ENCODE measurements at regions not wholly inside any gene's neighbourhood (a gene's known extent, or its start where the extent isn't known, plus 50 kb on each side); places are given as distances from the start of the nearest gene placed in this dataset.

DNA sequence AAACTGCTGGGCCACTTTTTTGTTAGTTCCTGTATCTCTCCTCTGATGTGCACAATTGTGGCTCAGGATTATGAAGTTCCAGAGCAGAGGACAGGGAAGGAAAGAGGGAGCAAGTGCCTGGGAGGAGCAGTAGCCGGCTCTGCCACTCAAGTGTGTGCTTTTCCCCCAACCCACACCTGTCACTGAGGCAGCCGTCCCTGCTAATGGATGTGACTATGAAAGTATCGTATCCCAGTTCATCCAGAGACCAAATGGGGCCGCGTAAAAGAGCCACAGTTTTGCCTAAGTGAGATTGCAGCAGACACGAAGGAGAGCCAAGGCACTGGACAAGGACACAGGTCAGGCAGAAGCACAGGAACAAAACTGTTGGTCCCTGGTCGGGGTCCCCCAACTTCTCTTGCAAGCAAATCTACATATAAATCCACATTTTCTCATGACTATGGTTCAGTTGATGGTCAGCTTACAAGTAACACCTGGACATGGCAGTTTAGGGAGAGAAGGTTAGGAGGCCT lies 204.7 kb downstream of the RHOU start:
- Histone ChIP-seq H3K4me2 (replicated peaks; ENCODE audit: extremely low read depth, low read length, poor library complexity, severe bottlenecking) (no peak overlapping the region), H3K79me2 (ENCODE audit: insufficient read depth, low read length) (peaks cover 12% of the 10 kb centered on the region), H3K36me3 (replicated peaks in 1 of 2; ENCODE audit: control insufficient read depth in 1 of 2, insufficient read depth in 2 of 2, low read length in 2 of 2) (no peaks in the 10 kb centered on the region), H3K4me3 (replicated peaks in 1 of 3; ENCODE audit: low read depth in 2 of 3, low read length in 3 of 3) (no peak overlapping the region), H3K27me3 (ENCODE audit: control insufficient read depth in 2 of 2, insufficient read depth in 2 of 2, low read length in 2 of 2) (no peaks in the 10 kb centered on the region), H3K9ac (ENCODE audit: insufficient read depth, low read length, poor library complexity, severe bottlenecking) (no peak overlapping the region), H4K20me1 (ENCODE audit: insufficient read depth, low read length) (no peaks in the 10 kb centered on the region), H3K9me3 (replicated peaks in 1 of 2; ENCODE audit: control insufficient read depth in 1 of 2, insufficient read depth in 1 of 2, low read length in 2 of 2) (no peaks in the 10 kb centered on the region), H2AFZ (ENCODE audit: insufficient read depth, low read depth, low read length, poor library complexity, severe bottlenecking) (no peak overlapping the region), H3K4me1 (ENCODE audit: control insufficient read depth in 1 of 2, insufficient read depth in 2 of 2, low read length in 2 of 2) (peaks cover 90 to 95% of the 10 kb centered on the region in 2 donors), H3K27ac (ENCODE audit: low read depth in 1 of 2, low read length in 2 of 2) (peak overlapping the region in 1 of 2 donors; percentile 80)
- Mint-ChIP-seq H3K27ac (peak overlapping the region; percentile 36 to 89 (median 86)), H3K4me3 (no peak overlapping the region), H3K36me3 (peaks cover 0 to 7% of the 10 kb centered on the region in 2 donors), H3K27me3 (ENCODE audit: low read depth in 3 of 3) (peaks cover 0 to 2% (median 0%) of the 10 kb centered on the region in 3 donors), H3K4me1 (peaks cover 96% of the 10 kb centered on the region), H3K9me3 (no peaks in the 10 kb centered on the region)
- TF ChIP-seq, protein P1, sequence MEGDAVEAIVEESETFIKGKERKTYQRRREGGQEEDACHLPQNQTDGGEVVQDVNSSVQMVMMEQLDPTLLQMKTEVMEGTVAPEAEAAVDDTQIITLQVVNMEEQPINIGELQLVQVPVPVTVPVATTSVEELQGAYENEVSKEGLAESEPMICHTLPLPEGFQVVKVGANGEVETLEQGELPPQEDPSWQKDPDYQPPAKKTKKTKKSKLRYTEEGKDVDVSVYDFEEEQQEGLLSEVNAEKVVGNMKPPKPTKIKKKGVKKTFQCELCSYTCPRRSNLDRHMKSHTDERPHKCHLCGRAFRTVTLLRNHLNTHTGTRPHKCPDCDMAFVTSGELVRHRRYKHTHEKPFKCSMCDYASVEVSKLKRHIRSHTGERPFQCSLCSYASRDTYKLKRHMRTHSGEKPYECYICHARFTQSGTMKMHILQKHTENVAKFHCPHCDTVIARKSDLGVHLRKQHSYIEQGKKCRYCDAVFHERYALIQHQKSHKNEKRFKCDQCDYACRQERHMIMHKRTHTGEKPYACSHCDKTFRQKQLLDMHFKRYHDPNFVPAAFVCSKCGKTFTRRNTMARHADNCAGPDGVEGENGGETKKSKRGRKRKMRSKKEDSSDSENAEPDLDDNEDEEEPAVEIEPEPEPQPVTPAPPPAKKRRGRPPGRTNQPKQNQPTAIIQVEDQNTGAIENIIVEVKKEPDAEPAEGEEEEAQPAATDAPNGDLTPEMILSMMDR (IDR thresholded peaks at IDR 0.05), result no peak
- 97% methylated on average over 4 of the region's 7 CpGs for WGBS (ENCODE audit: insufficient coverage)
- DNase-seq, result no peak
- intact Hi-C loops (cut with micrococcal nuclease), result loop anchor here (5.0 to 10.0 kb wide), 3 partner anchors 52 to 205 kb away; partner anchors contain the start of gene RHOU (in 1 of the 2)

DNA sequence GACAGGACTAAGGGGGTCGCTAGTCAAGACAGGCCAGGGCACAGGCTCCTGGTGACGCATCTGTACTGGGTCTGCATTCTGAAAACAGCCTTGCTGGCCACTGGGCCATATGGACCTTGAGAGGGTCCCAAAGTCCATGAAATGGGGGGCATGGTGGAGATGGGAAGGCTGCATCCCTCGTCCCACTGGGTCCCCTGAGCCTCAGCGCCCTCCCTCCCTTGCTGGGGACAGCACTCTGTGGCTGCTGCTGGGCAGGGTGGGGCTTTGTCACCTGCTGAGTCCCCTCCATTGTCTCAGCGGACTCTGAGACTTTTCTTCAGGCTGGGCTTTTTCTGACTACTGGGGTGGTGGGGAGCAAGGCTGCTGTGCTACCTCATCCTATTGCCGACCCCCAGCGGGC lies 205.2 kb downstream of the RHOU start:
- Histone ChIP-seq H3K9me3 (replicated peaks in 1 of 2; ENCODE audit: control insufficient read depth in 1 of 2, insufficient read depth in 1 of 2, low read length in 2 of 2) (no peaks in the 10 kb centered on the region), H4K20me1 (ENCODE audit: insufficient read depth, low read length) (no peaks in the 10 kb centered on the region), H3K9ac (ENCODE audit: insufficient read depth, low read length, poor library complexity, severe bottlenecking) (peak overlapping the region; percentile 32), H3K79me2 (ENCODE audit: insufficient read depth, low read length) (peaks cover 12% of the 10 kb centered on the region), H3K4me2 (replicated peaks; ENCODE audit: extremely low read depth, low read length, poor library complexity, severe bottlenecking) (peak overlapping the region; percentile 57), H3K4me1 (ENCODE audit: control insufficient read depth in 1 of 2, insufficient read depth in 2 of 2, low read length in 2 of 2) (peaks cover 95 to 100% of the 10 kb centered on the region in 2 donors), H2AFZ (ENCODE audit: insufficient read depth, low read depth, low read length, poor library complexity, severe bottlenecking) (no peak overlapping the region), H3K4me3 (replicated peaks in 1 of 3; ENCODE audit: low read depth in 2 of 3, low read length in 3 of 3) (peak overlapping the region in 1 of 3 experiments; percentile 53), H3K27ac (ENCODE audit: low read depth in 1 of 2, low read length in 2 of 2) (peak overlapping the region; percentile 59 to 80), H3K36me3 (replicated peaks in 1 of 2; ENCODE audit: control insufficient read depth in 1 of 2, insufficient read depth in 2 of 2, low read length in 2 of 2) (no peaks in the 10 kb centered on the region), H3K27me3 (ENCODE audit: control insufficient read depth in 2 of 2, insufficient read depth in 2 of 2, low read length in 2 of 2) (no peaks in the 10 kb centered on the region)
- DNase-seq, result no peak
- H3K27ac Mint-ChIP-seq, result peak overlapping the region; percentile 78 to 89 (median 86)
- H3K36me3 Mint-ChIP-seq, result peaks cover 2 to 7% of the 10 kb centered on the region in 2 donors
- H3K9me3 Mint-ChIP-seq, result no peaks in the 10 kb centered on the region
- intact Hi-C loops (cut with micrococcal nuclease), result loop anchor here in 1 of 2 donors (5.0 kb wide), 1 partner anchor 87 kb away; no protein-coding TSS in a partner anchor
- H3K4me3 Mint-ChIP-seq, result peak overlapping the region in 1 of 2 donors; percentile 76
- WGBS (ENCODE audit: insufficient coverage), result 96% methylated on average over 4 of the region's 7 CpGs
- TF ChIP-seq, protein P1 (IDR thresholded peaks at IDR 0.05), result no peak
- peaks cover 0 to 2% (median 0%) of the 10 kb centered on the region in 3 donors for H3K27me3 Mint-ChIP-seq (ENCODE audit: low read depth in 3 of 3)
- H3K4me1 Mint-ChIP-seq, result peaks cover 96% of the 10 kb centered on the region

All from CD14-positive monocyte (primary cell).